ENCODE measurements at regions not wholly inside any gene's neighbourhood (a gene's known extent, or its start where the extent isn't known, plus 50 kb on each side); places are given as distances from the start of the nearest gene placed in this dataset.

GRCh38 chr1:212531796-212532195, 76.8 kb upstream of the ATF3 start:
- TF ChIP-seq CTCF (conservative IDR thresholded peaks at IDR 0.05; ENCODE audit: control insufficient read depth, insufficient read depth, low read depth, low read length): no peak
- H3K4me3 ChIP-seq (ENCODE audit: control insufficient read depth, low read depth, low read length): no peak overlapping the region
- DNase-seq (ENCODE audit: low read depth): no peak

- DNase-seq (ENCODE audit: low read depth): no peak
Measured at GRCh38 chr1:212532469-212533147, 76.0 kb upstream of the ATF3 start.

GRCh38 chr1:212533148-212533517, 75.4 kb upstream of the ATF3 start:
- no peak for TF ChIP-seq CTCF (conservative IDR thresholded peaks at IDR 0.05; ENCODE audit: control insufficient read depth, insufficient read depth, low read depth, low read length)
- DNase-seq (ENCODE audit: low read depth): no peak
- H3K4me3 ChIP-seq (ENCODE audit: control insufficient read depth, low read depth, low read length): no peak overlapping the region

More at GRCh38 chr1:212532469-212533147, 76.0 kb upstream of the ATF3 start:
- no peak overlapping the region for H3K4me3 ChIP-seq (ENCODE audit: control insufficient read depth, low read depth, low read length)
- no peak for TF ChIP-seq CTCF (conservative IDR thresholded peaks at IDR 0.05; ENCODE audit: control insufficient read depth, insufficient read depth, low read depth, low read length)

- no peak overlapping the region for H3K4me3 ChIP-seq (ENCODE audit: control insufficient read depth, low read depth, low read length)
- no peak for TF ChIP-seq CTCF (conservative IDR thresholded peaks at IDR 0.05; ENCODE audit: control insufficient read depth, insufficient read depth, low read depth, low read length)
Measured at GRCh38 chr1:212536586-212536985, 72.0 kb upstream of the ATF3 start.

GRCh38 chr1:212537610-212538009, 71.0 kb upstream of the ATF3 start:
- no peak for TF ChIP-seq CTCF (conservative IDR thresholded peaks at IDR 0.05; ENCODE audit: control insufficient read depth, insufficient read depth, low read depth, low read length)
- H3K4me3 ChIP-seq (ENCODE audit: control insufficient read depth, low read depth, low read length): no peak overlapping the region
- no peak for DNase-seq (ENCODE audit: low read depth)

More at GRCh38 chr1:212536586-212536985, 72.0 kb upstream of the ATF3 start:
- no peak for DNase-seq (ENCODE audit: low read depth)

GRCh38 chr1:212539737-212540430, 68.7 kb upstream of the ATF3 start:
- H3K4me3 ChIP-seq (ENCODE audit: control insufficient read depth, low read depth, low read length): no peak overlapping the region
- no peak for DNase-seq (ENCODE audit: low read depth)
- TF ChIP-seq CTCF (conservative IDR thresholded peaks at IDR 0.05; ENCODE audit: control insufficient read depth, insufficient read depth, low read depth, low read length): no peak

All from fibroblast of mammary gland (primary cell).